ENCODE measurements at regions not wholly inside any gene's neighbourhood (a gene's known extent, or its start where the extent isn't known, plus 50 kb on each side); places are given as distances from the start of the nearest gene placed in this dataset.
A peak's percentile ranks its signal among the peaks of the same experiment; 100 is the strongest.

GRCh38 chr5:63250939-63251338, 672.3 kb downstream of the LRRC70 start:
- Histone ChIP-seq H3K27me3 (no peaks in the 10 kb centered on the region), H3K36me3 (no peaks in the 10 kb centered on the region), H3K4me1 (no peaks in the 10 kb centered on the region), H3K9me3 (no peaks in the 10 kb centered on the region), H3K27ac (no peak overlapping the region), H3K4me3 (no peak overlapping the region)
- ATAC-seq = peak in 2 of 4 donors; percentile 25 to 56
- TF ChIP-seq CTCF (IDR thresholded peaks at IDR 0.05) (no peak), POLR2A (IDR thresholded peaks at IDR 0.05) (no peak)
- intact Hi-C loops (cut with DNase I) = no loop called here
- no peak for DNase-seq
- 0% methylated on average over 1 of the region's 1 CpG for WGBS (ENCODE audit: insufficient coverage, low coverage, low lambda C conversion rate, missing lambda C conversion rate)

GRCh38 chr5:63249960-63250359, 671.3 kb downstream of the LRRC70 start:
- 58% methylated on average over 2 of the region's 2 CpGs for WGBS (ENCODE audit: insufficient coverage, low coverage, low lambda C conversion rate, missing lambda C conversion rate)
- Histone ChIP-seq H3K4me1 (no peaks in the 10 kb centered on the region), H3K4me3 (no peak overlapping the region), H3K9me3 (no peaks in the 10 kb centered on the region), H3K36me3 (no peaks in the 10 kb centered on the region), H3K27ac (no peak overlapping the region), H3K27me3 (no peaks in the 10 kb centered on the region)
- no peak for DNase-seq
- TF ChIP-seq CTCF (IDR thresholded peaks at IDR 0.05) (no peak), POLR2A (IDR thresholded peaks at IDR 0.05) (no peak)
- peak in 1 of 4 donors; percentile 82 for ATAC-seq
- intact Hi-C loops (cut with DNase I) = no loop called here

GRCh38 chr5:63247651-63248050, 669.0 kb downstream of the LRRC70 start:
- 64% methylated on average over 1 of the region's 1 CpG for WGBS (ENCODE audit: insufficient coverage, low coverage, low lambda C conversion rate, missing lambda C conversion rate)
- DNase-seq (no peak), ATAC-seq (no peak)
- Histone ChIP-seq H3K9me3 (no peaks in the 10 kb centered on the region), H3K4me1 (peaks cover 0 to 6% (median under 1%) of the 10 kb centered on the region in 4 donors), H3K27me3 (no peaks in the 10 kb centered on the region), H3K4me3 (no peak overlapping the region), H3K27ac (no peak overlapping the region), H3K36me3 (no peaks in the 10 kb centered on the region)
- TF ChIP-seq CTCF (IDR thresholded peaks at IDR 0.05) (no peak), POLR2A (IDR thresholded peaks at IDR 0.05) (no peak)
- intact Hi-C loops (cut with DNase I) = no loop called here

DNA sequence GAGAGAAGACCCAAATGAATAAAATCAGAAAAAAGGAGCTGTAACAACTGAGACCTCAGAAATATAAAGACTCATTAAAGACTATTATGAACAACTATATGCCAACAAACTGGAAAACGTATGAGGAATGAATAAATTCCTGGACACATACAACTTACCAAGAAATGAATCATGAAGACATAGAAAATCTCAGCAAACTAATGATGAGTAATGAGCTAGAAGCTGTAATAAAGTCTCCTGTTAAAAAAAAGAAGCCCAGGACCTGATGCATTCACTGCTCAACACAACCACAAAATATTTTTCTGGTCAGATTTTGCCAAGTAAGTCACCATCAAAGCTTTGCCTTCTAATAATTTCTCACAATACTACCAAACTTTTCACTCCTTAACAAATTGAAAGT, 666.7 kb downstream of the LRRC70 start:
- Histone ChIP-seq H3K27ac (no peak overlapping the region), H3K4me1 (peaks cover 0 to 9% (median 3%) of the 10 kb centered on the region in 4 donors), H3K4me3 (no peak overlapping the region), H3K36me3 (no peaks in the 10 kb centered on the region), H3K9me3 (no peaks in the 10 kb centered on the region), H3K27me3 (no peaks in the 10 kb centered on the region)
- DNase-seq = no peak
- intact Hi-C loops (cut with DNase I) = no loop called here
- ATAC-seq = no peak
- 56% methylated on average over 1 of the region's 1 CpG for WGBS (ENCODE audit: insufficient coverage, low coverage, low lambda C conversion rate, missing lambda C conversion rate)
- no peak for TF ChIP-seq POLR2A (IDR thresholded peaks at IDR 0.05)
- TF ChIP-seq CTCF (IDR thresholded peaks at IDR 0.05) = no peak
